COR-L47 (cell line): ENCODE measurements at regions not wholly inside any gene's neighbourhood (a gene's known extent, or its start where the extent isn't known, plus 50 kb on each side); places are given as distances from the start of the nearest gene placed in this dataset.
A peak's percentile ranks its signal among the peaks of the same experiment; 100 is the strongest.

Experiments
- DNase-seq: peaks from one replicate; lab custom pipeline; 2025; lab: John Stamatoyannopoulos, UW

GRCh38 chr6:41451515-41452163 is 94.5 kb upstream of the FOXP4 start:
- DNase-seq, result no peak

DNA sequence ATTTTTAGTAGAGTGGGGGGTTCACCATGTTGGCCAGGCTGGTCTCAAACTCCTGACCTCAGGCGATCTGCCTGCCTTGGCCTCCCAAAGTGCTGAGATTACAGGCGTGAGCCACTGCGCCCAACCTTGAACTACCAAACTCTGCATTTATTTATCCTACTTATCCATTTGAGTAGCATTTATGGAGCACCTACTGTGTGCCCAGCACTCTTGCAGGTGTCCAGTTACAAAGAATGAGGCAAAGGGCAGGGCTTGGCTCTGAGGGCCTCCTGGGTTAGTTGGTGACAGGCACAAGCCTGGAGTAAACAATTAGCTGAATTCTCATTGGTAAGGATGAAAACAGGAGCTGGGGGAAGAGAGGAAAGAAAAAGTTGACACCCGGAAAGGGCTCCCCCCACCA is 93.4 kb upstream of the FOXP4 start:
- DNase-seq, result no peak

- DNase-seq, result peak; percentile 75
Measured at GRCh38 chr6:41453244-41453643, 92.9 kb upstream of the FOXP4 start.

GRCh38 chr6:41454189-41454789 is 91.9 kb upstream of the FOXP4 start:
- no peak for DNase-seq

GRCh38 chr6:41455410-41455809 is 90.8 kb upstream of the FOXP4 start:
- no peak for DNase-seq

DNA sequence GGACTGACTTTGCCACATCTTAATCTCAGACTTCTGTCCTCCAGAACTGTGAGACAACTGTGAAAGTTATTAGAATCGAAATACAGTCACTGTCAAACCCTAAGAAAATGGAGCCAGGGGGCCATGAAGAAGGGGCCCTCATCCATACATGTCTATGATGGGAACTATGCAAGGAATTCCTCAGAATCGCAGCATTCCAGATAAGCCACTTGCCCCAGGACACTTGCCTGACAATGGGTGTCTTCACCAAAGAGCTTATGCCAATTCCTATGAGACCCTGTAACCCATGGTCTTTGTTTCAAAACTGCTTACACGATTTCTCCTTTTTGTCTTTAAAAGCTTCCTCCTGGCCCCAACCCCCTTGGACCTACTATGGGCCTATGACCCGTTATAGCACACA is 90.4 kb upstream of the FOXP4 start:
- DNase-seq, result no peak

DNA sequence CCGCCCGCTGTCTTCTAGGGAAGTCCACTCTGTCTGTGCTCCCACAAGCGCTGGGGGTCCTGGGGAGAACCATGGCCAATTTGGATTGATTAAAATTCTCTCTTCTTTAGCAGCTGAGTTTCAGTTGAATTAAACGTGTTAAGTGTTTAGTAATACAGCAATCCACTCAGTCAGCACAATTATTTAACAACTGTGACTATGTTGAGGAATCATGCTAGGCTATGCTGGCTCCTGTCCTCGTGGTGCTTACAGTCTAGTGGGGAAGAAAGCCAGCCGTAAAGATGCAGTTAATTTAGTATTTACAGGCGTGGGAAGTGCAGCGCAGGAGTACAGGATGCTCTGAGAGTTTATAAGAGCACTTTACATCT is 88.9 kb upstream of the FOXP4 start:
- no peak for DNase-seq

DNA sequence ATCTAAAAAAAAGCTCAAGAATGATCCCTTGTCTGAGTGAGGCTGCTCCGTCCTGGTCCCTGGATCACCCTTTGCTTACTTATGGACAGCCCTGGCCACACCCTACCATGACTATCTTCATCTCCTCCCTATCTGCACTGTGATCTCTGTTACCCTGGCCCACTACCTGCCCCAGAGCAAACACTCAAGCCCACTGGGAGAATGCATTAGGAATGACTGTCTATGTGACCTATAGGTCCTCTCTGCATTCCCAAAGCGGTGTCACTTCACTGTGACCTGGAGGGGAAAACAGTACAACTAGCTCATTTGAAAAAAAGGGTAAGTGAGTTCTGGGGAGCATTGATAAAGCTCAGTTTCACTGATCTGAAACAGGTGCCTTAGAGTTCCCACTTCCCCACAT is 86.4 kb upstream of the FOXP4 start:
- no peak for DNase-seq

GRCh38 chr6:41460742-41461336 is 85.3 kb upstream of the FOXP4 start:
- DNase-seq, result no peak

- DNase-seq, result no peak
Measured at GRCh38 chr6:41462033-41462432, 84.1 kb upstream of the FOXP4 start.

- DNase-seq, result no peak
Measured at GRCh38 chr6:41463062-41463930, 82.9 kb upstream of the FOXP4 start.

DNA sequence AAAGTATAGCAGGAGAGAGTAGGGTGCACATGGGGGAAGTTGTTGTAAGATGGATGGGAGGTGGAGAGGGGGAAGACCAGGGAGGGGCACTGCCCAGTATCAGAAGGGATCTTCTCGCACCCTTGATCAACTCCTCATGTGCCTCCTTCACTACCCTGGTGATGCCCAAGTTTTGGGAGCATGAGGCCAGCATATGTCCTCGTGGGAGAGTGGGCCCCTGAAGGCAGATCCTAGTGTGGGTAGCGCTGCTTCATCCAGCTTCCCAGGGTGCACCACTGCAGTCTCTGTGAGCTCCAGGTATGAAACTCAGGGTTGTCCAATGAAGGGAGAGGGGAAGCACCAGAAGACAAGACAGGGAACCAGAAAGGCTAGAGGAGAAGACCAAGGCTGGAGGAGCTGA is 82.2 kb upstream of the FOXP4 start:
- DNase-seq, result no peak

DNA sequence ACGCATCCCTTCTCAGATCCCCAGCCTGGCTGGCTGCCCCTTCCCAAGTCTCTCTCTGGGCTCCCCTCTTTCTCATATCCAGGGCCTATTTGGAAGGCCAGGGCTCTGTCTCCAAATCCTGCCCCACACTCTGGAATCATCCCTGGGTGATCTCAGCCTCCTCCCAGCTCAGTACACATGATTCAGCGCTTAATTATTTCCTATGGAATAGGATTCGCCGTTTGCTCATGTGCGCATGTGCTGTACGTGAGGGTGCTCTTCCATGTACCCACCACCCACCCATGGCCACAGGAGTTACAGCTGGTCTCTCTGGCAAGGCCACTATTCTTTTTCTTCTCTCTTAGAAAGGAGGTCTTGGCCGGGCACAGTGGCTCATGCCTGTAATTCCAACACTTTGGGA is 81.7 kb upstream of the FOXP4 start:
- DNase-seq, result no peak

DNA sequence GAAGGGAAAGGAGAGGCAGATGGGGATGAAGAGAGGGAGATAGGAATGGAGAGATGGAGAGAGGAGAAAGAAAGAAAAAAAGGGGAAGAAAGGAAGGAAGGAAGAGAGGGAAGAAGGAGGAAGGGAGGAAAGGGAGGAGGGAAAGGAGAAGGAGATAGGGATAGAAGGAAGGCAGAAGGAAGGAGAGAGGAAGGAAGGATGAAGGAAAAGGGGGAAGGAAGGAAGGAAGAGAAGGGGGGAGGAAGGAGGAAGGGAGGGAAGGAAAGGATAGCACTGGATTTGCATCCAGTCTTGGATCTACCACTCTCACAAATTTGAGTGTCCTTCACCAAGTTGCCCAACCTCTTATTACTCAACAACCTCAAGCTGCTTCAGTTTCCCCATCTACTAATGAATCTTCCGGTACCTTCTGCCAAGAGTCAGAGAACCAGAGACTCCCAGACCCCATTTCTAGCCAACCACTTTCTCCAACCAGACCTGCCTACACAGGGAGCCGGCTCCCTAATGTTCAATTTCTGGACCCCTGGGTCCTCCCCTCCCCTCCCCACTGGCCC is 79.7 kb upstream of the FOXP4 start:
- no peak for DNase-seq

GRCh38 chr6:41467061-41467460 is 79.1 kb upstream of the FOXP4 start:
- no peak for DNase-seq

- DNase-seq, result no peak
Measured at GRCh38 chr6:41467627-41468404, 78.4 kb upstream of the FOXP4 start.

- DNase-seq, result no peak
Measured at GRCh38 chr6:41469156-41470028, 76.8 kb upstream of the FOXP4 start.

DNA sequence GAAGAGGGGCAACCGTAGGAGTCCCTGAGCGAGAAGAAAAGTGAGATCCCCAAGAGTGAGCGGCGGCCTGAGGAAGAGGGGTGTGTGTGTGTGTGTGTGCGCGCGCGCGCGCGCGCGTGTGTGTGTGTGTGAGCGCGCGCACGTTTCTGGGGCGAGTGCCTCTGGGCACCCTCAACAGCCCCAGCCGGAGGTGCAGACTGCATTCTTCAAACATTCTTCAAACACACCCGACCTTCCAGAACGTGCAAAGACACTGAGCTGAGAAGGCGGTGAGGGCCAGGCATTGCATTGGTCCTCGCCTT is 76.2 kb upstream of the FOXP4 start:
- DNase-seq, result no peak

GRCh38 chr6:41470331-41471063 is 75.7 kb upstream of the FOXP4 start:
- DNase-seq, result no peak
